Neuronal stem cell (in vitro differentiated cells): ENCODE measurements at regions not wholly inside any gene's neighbourhood (a gene's known extent, or its start where the extent isn't known, plus 50 kb on each side); places are given as distances from the start of the nearest gene placed in this dataset.
"Not testable (repeated sequence)": the region's sequence is repeated elsewhere in the genome, so short reads cannot be mapped to it uniquely, and the experiment has no call there.

Source experiments
- DNase-seq: peaks from one replicate; pipeline ENCODE4 v3.0.0-alpha.2; 2013; ENCODE audit warnings: low spot score
- H2AFZ ChIP-seq: one replicate; pipeline ENCODE4 v1.6.1; 2013; ENCODE audit warnings: mild to moderate bottlenecking, low read length, inconsistent platforms
- H2AK5ac ChIP-seq: 2 replicates; pipeline ENCODE4 v1.6.1; 2013; ENCODE audit warnings: low read depth, mild to moderate bottlenecking, inconsistent platforms, low read length, moderate library complexity, mixed read lengths
- H2BK120ac ChIP-seq: 2 replicates; pipeline ENCODE4 v1.6.1; 2013; ENCODE audit warnings: low read depth, mild to moderate bottlenecking, inconsistent platforms, low read length, moderate library complexity, mixed read lengths
- H2BK12ac ChIP-seq: one replicate; pipeline ENCODE4 v1.6.1; 2013; ENCODE audit warnings: low read length, inconsistent platforms
- H2BK15ac ChIP-seq: 2 replicates; pipeline ENCODE4 v1.6.1; 2013; ENCODE audit warnings: mild to moderate bottlenecking, low read length, inconsistent platforms, mixed read lengths
- H2BK5ac ChIP-seq: one replicate; pipeline ENCODE4 v1.6.1; 2013; ENCODE audit warnings: inconsistent platforms, mild to moderate bottlenecking, low read length, moderate library complexity
- H3K14ac ChIP-seq: one replicate; pipeline ENCODE4 v1.6.1; 2013; ENCODE audit warnings: low read length, inconsistent platforms
- H3K18ac ChIP-seq: 2 replicates; pipeline ENCODE4 v1.6.1; 2013; ENCODE audit warnings: low read length, inconsistent platforms
- H3K23ac ChIP-seq: 2 replicates; pipeline ENCODE4 v1.6.1; 2013; ENCODE audit warnings: low read depth, mild to moderate bottlenecking, mixed read lengths, low read length, inconsistent platforms; ENCODE audit not compliant: poor library complexity
- H3K27ac ChIP-seq: replicated peaks from 3 replicates; pipeline ENCODE4 v1.5.1; 2013; ENCODE audit warnings: low read length, inconsistent platforms
- H3K27me3 ChIP-seq, 3 experiments: 2 replicates each; pipeline ENCODE4 v1.6.1; 2013; ENCODE audit warnings: low read length in 3 of 3, mild to moderate bottlenecking in 2 of 3, inconsistent platforms in 1 of 3, low read depth in 1 of 3, mixed read lengths in 1 of 3, moderate library complexity in 1 of 3; ENCODE audit not compliant: control insufficient read depth in 3 of 3, insufficient read depth in 3 of 3
- H3K36me3 ChIP-seq, 2 donors: replicated peaks in 1 of 2; 2 replicates each; pipeline ENCODE4 v1.6.1; 2013; ENCODE audit warnings: low read length in 2 of 2; ENCODE audit not compliant: control insufficient read depth in 2 of 2, insufficient read depth in 2 of 2
- H3K4ac ChIP-seq: 2 replicates; pipeline ENCODE4 v1.6.1; 2013; ENCODE audit warnings: inconsistent platforms, mild to moderate bottlenecking, low read length, moderate library complexity
- H3K4me1 ChIP-seq, 2 donors: 1 replicate in 1 of 2; 2 replicates in 1 of 2; pipeline ENCODE4 v1.6.1; 2013; ENCODE audit warnings: low read length in 2 of 2, low read depth in 1 of 2; ENCODE audit not compliant: control insufficient read depth in 2 of 2, insufficient read depth in 1 of 2
- H3K4me2 ChIP-seq: one replicate; pipeline ENCODE4 v1.6.1; 2013; ENCODE audit warnings: mild to moderate bottlenecking, low read length, inconsistent platforms; ENCODE audit not compliant: insufficient read depth, poor library complexity, severe bottlenecking
- H3K4me3 ChIP-seq, 2 donors: 2 replicates each; pipeline ENCODE4 v1.5.1; 2013; ENCODE audit warnings: low read length in 2 of 2, mild to moderate bottlenecking in 2 of 2, inconsistent platforms in 1 of 2, moderate library complexity in 1 of 2
- H3K79me1 ChIP-seq: one replicate; pipeline ENCODE4 v1.6.1; 2013; ENCODE audit warnings: low read depth, mild to moderate bottlenecking, inconsistent platforms, low read length, moderate library complexity
- H3K9ac ChIP-seq: one replicate; pipeline ENCODE4 v1.6.1; 2013; ENCODE audit warnings: mild to moderate bottlenecking, low read depth, low read length, inconsistent platforms; ENCODE audit not compliant: poor library complexity
- H3K9me3 ChIP-seq, 2 donors: replicated peaks in 1 of 2; 2 replicates each; pipeline versions ENCODE3 to v1.6.1; 2013; ENCODE audit warnings: low read length in 2 of 2, mild to moderate bottlenecking in 2 of 2, inconsistent platforms in 1 of 2, low read depth in 1 of 2, mixed read lengths in 1 of 2, moderate library complexity in 1 of 2; ENCODE audit not compliant: control insufficient read depth in 2 of 2, insufficient read depth in 1 of 2
- H4K8ac ChIP-seq: one replicate; pipeline ENCODE4 v1.6.1; 2013; ENCODE audit warnings: low read depth, mild to moderate bottlenecking, inconsistent platforms, low read length, moderate library complexity
- H4K91ac ChIP-seq: one replicate; pipeline ENCODE4 v1.6.1; 2013; ENCODE audit warnings: low read length, low read depth, mild to moderate bottlenecking, inconsistent platforms; ENCODE audit not compliant: poor library complexity
- whole genome bisulfite sequencing, 2 donors: extraction: QIAGEN DNeasy Blood & Tissue Kit; methylation state at CpG; one replicate each; pipeline ENCODE4 v1.1.7; 2013; ENCODE audit warnings: missing lambda C conversion rate in 2 of 2, mixed read lengths in 1 of 2; ENCODE audit not compliant: insufficient read length in 2 of 2, insufficient replicate concordance in 1 of 2; ENCODE audit errors: extremely low coverage in 2 of 2; 5-methylcytosine and 5-hydroxymethylcytosine counted together

DNA sequence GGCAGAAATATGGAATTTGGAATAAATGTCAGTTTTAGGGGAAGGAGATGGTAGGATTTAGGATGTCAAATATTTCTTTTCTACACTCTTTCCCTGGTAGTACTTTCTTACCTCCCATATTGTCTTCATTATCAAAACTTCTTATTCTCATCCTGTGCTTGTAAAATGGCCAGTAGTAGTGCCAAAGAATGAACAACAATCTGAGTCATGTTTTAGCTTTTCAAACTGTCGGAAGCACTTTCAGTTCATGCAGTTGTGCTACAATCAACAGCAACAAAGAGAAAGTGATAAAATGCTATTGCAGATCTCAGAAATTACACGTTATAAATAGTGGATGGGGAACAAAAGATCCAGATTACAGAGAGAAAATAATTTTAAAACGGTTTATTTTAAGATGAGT is 193.7 kb upstream of the RXFP2 start:
- no peak for DNase-seq
- Histone ChIP-seq H2BK120ac (no peak overlapping the region), H3K27me3 (no peaks in the 10 kb centered on the region), H3K9me3 (no peaks in the 10 kb centered on the region), H3K14ac (no peak overlapping the region), H2AFZ (no peak overlapping the region), H3K79me1 (no peaks in the 10 kb centered on the region), H3K27ac (no peak overlapping the region), H3K36me3 (no peaks in the 10 kb centered on the region), H2BK5ac (no peak overlapping the region), H3K4ac (no peak overlapping the region), H3K4me1 (no peaks in the 10 kb centered on the region), H3K4me2 (no peak overlapping the region), H2AK5ac (no peak overlapping the region), H3K18ac (no peak overlapping the region), H3K4me3 (no peak overlapping the region), H3K9ac (no peak overlapping the region), H2BK15ac (no peak overlapping the region), H2BK12ac (no peak overlapping the region), H4K91ac (no peak overlapping the region), H3K23ac (no peak overlapping the region), H4K8ac (no peak overlapping the region)
- WGBS, 2 donors = no CpG with 5 or more reads among the region's 3 CpGs

DNA sequence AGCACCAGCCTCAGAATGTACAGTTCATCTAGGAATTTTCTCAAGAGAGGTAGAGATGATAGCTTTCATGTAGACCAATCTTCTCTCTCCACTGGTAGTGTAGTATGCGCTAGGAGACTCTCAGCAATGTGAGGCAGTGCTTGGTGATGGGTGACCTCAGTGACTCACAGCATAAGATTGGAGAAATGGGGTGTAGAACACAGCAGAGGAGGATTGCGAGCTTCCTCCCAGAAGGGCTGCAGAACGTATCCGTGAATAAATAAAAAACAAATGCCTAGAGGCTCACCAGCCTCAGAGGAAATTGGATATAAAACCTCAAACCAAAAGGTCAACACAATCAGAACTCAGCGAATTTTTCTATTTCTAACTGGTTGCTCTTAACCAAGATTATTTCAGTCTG is 182.9 kb upstream of the RXFP2 start:
- H3K36me3 ChIP-seq = no peaks in the 10 kb centered on the region
- no peak overlapping the region for H3K4me3 ChIP-seq
- no peaks in the 10 kb centered on the region for H3K79me1 ChIP-seq
- H3K27me3 ChIP-seq = peaks cover 0 to 3% (median 0%) of the 10 kb centered on the region in 3 experiments
- H3K9me3 ChIP-seq = no peaks in the 10 kb centered on the region
- H3K23ac ChIP-seq = no peak overlapping the region
- H4K91ac ChIP-seq = no peak overlapping the region
- H2AK5ac ChIP-seq = no peak overlapping the region
- no CpG with 5 or more reads among the region's 5 CpGs for WGBS, 2 donors
- H3K4me2 ChIP-seq = no peak overlapping the region
- H2BK12ac ChIP-seq = no peak overlapping the region
- H3K4ac ChIP-seq = no peak overlapping the region
- peak overlapping the region; percentile 18 for H2AFZ ChIP-seq
- H4K8ac ChIP-seq = no peak overlapping the region
- no peak overlapping the region for H2BK120ac ChIP-seq
- no peak overlapping the region for H2BK5ac ChIP-seq
- no peak overlapping the region for H3K27ac ChIP-seq
- no peak overlapping the region for H3K18ac ChIP-seq
- DNase-seq = no peak
- no peak overlapping the region for H3K14ac ChIP-seq
- peaks cover 0 to 3% of the 10 kb centered on the region in 2 donors for H3K4me1 ChIP-seq
- H3K9ac ChIP-seq = no peak overlapping the region
- H2BK15ac ChIP-seq = no peak overlapping the region

DNA sequence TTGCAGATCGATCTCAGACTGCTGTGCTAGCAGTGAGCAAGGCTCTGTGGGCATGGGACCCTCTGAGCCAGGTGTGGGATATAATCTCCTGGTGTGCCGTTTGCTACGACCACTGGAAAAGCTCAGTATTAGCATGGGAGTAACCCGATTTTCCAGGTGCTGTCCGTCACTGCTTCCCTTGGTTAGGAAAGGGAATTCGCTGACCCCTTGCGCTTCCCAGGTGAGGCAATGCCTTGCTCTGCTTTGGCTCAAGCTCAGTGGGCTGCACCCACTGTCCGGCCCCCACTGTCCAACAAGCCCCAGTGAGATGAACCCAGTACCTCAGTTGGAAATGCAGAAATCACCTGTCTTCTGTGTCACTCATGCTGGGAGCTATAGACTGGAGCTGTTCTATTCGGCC is 155.1 kb upstream of the RXFP2 start:
- H3K18ac ChIP-seq, H3K27me3 ChIP-seq, H3K79me1 ChIP-seq, H3K27ac ChIP-seq, H2BK12ac ChIP-seq, H2BK120ac ChIP-seq, H3K4me1 ChIP-seq, H3K4me2 ChIP-seq, H4K8ac ChIP-seq, H2AFZ ChIP-seq, H2BK5ac ChIP-seq, H4K91ac ChIP-seq, H2AK5ac ChIP-seq, H3K9me3 ChIP-seq, H3K4ac ChIP-seq, H3K9ac ChIP-seq, H2BK15ac ChIP-seq, H3K23ac ChIP-seq, H3K14ac ChIP-seq, H3K36me3 ChIP-seq, DNase-seq: not testable (repeated sequence)
- peak overlapping the region in 1 of 2 donors; percentile 22 for H3K4me3 ChIP-seq
- WGBS, 2 donors = no CpG with 5 or more reads among the region's 9 CpGs

DNA sequence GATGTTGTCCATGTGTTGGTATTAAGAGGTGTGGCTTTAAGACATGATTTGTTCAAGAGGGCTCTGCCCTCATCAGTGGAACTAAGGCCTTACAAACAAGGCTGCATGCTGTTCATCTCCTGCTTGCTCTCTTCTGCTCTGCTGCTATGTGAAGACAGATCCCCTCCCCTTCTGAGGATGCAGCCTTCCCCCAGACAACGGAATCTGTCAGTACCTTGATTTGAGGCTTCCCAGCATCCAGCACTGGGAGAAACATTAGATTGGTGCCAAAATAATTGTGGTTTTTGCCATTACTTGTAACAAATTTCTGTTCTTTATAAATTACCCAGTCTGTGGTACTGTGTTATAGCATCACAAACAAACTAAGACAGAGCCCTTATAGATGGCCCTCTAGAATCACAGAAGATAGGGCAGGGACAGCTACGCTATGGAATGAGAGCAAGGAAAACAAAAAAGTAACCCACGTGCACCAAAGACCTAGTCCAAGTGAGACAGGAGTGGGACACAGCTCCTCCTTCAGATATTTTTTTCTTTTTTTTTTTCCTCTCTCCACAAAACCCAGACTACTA is 151.5 kb upstream of the RXFP2 start:
- no peak overlapping the region for H2BK5ac ChIP-seq
- no peak overlapping the region for H3K18ac ChIP-seq
- H3K27ac ChIP-seq = no peak overlapping the region
- no peaks in the 10 kb centered on the region for H3K36me3 ChIP-seq
- no peak overlapping the region for H2BK12ac ChIP-seq
- no CpG with 5 or more reads among the region's 3 CpGs for WGBS, 2 donors
- no peak overlapping the region for H3K23ac ChIP-seq
- no peak overlapping the region for H2BK120ac ChIP-seq
- H3K14ac ChIP-seq = no peak overlapping the region
- H4K91ac ChIP-seq = no peak overlapping the region
- H3K27me3 ChIP-seq = no peaks in the 10 kb centered on the region
- no peak overlapping the region for H2AK5ac ChIP-seq
- H3K9me3 ChIP-seq = peaks cover 0 to 2% of the 10 kb centered on the region in 2 donors
- DNase-seq = no peak
- H2BK15ac ChIP-seq = no peak overlapping the region
- no peak overlapping the region for H3K4ac ChIP-seq
- no peak overlapping the region for H2AFZ ChIP-seq
- H3K4me3 ChIP-seq = no peak overlapping the region
- H4K8ac ChIP-seq = no peak overlapping the region
- H3K4me2 ChIP-seq = no peak overlapping the region
- no peak overlapping the region for H3K9ac ChIP-seq
- H3K4me1 ChIP-seq = no peaks in the 10 kb centered on the region
- no peaks in the 10 kb centered on the region for H3K79me1 ChIP-seq
